Frontal cortex (tissue), 3 donors: ENCODE measurements at regions not wholly inside any gene's neighbourhood (a gene's known extent, or its start where the extent isn't known, plus 50 kb on each side); places are given as distances from the start of the nearest gene placed in this dataset.

ENCODE experiments used
- DNase-seq, 2 donors: peaks; one replicate each; pipeline ENCODE4 v3.0.0; 2012; ENCODE audit warnings: low spot score in 2 of 2
- FAIRE-seq: peaks from 2 replicates; lab custom pipeline; 2012; peaks lifted over from hg19 to GRCh38; lab: Jason Lieb, UNC
- donor health status: control.
- donor health status: control.
- donor health status: control.

DNA sequence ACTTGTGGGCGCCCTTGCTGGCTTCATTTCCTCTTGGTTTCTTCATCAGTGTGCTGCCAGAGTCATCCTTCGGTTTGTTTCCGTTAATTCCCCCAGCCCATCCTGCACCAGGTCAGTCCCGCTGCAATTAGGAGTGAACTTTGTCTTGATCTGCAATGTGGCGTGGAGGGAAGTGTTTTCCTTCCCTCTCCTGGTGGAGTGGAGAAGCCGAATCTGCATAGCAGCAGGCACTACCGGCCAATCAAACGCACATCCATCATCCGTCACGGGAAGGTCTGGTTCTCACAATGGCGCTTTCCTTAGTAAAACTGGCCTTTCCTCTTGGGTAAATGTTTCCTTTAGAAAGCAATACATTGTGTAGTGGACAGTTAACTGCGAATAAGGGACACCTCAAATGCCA, 337.5 kb downstream of the CXCL12 start:
- no peak for FAIRE-seq
- DNase-seq: no peak

DNA sequence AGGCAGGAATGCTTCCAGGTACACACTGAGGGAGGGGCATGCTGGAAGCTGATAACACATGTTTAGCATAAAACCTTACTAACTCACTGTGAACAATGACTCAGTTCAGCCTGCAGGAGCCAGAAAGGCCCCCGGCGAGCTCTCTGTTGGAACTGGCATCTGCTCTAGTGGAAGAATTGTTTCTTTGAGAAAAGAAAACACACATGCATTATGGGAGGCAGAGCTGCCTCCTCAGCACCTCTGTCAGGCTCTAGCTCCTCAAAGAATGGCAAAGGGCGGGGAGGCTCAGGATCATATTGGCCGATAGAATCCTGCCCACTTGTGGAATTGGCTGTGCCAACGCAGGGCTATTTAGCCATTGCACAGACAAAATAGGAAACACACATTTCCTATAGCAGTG, 338.3 kb downstream of the CXCL12 start:
- DNase-seq (no peak), FAIRE-seq (no peak)

DNA sequence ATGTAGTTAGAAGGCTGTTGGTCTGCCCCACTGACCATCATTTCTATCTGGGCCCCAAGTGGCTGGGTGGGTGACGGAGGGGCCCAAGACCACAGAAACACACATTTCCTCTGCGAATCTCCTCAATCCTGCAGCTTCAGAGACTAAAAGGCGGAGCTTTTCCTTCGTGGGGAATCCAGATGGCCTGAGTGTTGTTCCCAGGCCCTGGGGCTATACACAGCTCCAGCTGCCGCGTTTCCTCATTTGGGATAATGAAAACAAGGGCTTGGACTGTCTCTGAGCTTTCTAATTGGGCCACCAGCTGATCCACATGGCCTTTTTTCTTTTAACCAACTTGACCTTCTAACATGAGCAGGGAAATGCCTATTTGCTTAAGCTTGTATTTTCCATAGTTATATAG, 339.9 kb downstream of the CXCL12 start:
- DNase-seq (no peak), FAIRE-seq (no peak)

DNA sequence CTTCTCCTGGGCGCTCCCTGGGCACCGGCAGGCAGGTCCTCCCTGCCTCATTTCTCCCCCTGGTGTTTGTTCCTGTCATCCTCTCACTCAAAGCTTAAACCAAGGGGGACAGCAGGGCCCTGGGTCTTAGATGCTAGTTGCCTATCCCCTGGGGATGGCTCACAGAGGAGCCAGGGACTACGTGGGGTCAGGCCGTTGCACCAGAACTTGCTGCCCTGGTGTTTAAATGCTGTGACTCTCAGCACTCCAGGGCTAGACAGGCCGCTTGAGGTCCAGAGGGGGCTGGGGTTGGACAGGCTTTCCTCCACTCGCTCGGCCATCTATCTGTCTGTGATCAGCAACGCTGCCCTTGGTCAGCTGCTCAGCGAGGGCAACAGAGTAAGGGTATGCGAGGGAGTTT, 340.3 kb downstream of the CXCL12 start:
- no peak for DNase-seq
- no peak for FAIRE-seq

DNA sequence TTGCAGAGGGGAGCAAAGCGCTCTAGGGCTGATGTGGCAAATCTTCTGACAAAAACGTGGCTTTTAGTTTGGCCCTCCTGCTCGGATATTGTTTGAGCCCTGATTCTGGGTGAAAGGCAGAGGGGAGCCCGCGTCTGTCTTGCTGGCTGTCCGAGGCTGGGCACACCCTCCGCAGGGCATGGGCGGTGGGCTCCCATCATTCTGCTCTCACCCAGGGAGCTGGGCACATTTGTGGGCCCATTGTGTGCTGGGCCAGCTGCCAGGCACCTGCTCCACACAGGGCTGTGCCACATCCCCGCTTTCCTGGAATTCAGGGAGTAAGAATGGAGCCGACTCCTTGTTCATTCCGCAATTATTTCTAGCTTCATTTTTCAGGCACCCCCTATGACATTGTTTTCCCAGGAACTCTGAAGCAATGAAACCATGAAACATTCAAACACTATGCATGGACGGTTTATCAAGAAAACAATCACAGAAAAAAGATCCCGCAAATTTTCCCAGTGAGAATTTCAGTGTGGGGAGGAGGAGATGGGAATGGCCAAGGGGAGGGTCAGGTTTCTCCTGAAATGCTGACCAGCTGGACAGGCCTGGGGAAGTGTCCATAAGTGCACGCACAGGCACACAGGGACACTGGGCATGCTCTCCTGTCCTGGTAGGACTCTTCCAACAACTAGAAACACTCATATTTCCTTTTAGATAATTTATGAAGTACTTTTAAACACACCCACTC, 341.1 kb downstream of the CXCL12 start:
- FAIRE-seq: no peak

DNA sequence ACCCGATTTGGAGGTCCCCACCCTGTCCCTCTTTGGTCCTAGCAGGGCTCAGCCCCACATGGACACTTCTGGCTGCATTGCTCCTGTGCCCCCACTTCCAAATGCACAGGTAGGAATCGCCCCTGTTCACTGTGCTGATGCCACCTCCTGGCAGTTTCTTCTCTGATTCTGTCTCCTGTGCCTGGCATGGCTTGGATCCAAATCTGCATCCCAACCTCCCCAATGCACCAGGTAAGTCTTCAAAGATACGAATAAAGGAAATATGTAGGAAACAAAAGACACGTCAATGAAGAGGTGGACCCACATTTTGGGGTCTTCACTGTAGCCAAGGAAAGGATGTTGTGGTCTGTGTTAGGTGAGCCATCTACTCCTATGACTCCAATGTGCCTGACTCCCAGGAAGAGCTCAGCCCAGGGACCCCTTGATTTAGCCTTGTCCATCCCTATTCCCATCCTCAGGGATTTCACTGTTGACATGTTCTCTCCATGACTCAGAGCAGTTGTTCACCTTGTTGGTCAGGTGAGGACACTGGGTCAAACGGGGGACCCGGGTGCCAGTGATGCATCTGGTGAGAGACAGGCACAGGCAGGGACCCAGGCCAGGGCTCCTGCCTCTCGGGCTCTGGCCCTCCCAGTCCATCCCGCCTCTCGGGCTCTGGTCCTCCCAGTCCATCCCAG, 341.8 kb downstream of the CXCL12 start:
- DNase-seq (no peak), FAIRE-seq (no peak)

More for the DNA sequence above, 341.1 kb downstream of the CXCL12 start:
- no peak for DNase-seq

DNA sequence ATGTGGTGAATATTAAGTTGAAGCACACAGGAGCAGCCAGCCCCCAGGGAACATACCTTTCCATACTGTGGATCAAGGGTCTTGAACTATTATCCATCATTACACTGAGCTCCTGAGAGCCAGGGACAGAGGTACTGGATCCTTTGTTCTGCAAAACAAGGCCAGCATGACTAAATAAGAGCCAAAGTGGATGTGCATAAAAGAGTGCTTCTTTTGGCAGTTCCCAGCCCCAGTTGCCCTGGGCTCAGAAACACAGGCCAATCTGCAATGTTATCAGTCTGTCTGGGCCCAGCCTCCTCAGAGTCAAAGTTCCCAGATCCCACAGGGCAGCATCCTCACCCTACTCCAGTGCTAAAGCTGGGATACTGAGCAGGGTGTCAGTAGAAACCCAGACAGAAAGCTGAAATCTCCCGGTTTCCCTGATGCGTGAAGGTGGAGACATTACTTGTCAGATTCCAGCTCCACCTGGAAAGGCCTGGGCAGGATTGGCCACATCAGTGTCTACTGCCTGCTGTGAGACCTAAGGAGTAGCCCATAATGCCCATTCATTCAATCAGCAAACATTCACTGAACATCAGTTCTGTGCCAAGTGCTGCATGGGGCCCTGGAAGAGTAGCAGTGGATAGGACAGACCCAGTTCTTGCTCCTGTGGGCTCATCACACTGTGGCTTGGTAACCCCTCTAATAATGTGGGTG, 342.7 kb downstream of the CXCL12 start:
- DNase-seq: no peak
- FAIRE-seq: no peak

DNA sequence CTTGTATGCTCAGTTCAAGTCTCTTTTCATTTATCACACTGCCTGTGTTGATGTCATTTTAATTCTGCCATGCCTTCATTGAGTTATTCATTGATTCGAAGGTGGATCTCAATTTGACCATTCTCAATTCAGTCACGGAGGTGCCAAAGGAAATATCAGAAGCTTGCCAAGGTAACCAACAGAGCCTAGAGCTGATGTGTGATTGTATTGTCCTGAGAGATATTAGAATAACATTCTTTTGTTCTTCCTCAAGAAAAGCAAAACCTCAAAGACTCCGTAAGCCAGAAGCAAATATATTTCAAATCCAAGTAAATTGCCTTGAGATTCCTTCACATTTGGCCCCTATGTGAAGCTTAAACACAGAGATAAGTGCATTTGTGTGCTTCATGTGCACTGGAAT, 345.3 kb downstream of the CXCL12 start:
- FAIRE-seq: no peak

DNA sequence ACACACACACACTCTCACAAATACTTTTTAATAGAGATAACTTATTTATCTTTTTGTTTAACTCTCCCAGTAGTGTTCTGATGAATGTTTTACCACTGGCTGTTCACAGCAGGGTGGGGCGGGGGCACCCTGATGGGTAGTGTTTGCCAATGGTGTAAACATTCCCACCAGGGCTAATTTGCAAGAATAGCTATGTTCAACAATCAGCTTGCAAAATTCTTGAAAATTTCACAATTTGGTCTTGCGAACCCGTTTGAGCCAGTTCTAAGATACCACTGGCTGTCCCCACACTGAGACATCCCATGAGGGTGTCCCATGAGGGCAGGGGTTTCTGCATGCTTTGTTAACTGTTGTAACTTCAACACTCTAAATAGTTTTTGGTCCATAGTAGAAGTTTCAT, 348.5 kb downstream of the CXCL12 start:
- no peak for FAIRE-seq

More for the DNA sequence above, 345.3 kb downstream of the CXCL12 start:
- no peak for DNase-seq

DNA sequence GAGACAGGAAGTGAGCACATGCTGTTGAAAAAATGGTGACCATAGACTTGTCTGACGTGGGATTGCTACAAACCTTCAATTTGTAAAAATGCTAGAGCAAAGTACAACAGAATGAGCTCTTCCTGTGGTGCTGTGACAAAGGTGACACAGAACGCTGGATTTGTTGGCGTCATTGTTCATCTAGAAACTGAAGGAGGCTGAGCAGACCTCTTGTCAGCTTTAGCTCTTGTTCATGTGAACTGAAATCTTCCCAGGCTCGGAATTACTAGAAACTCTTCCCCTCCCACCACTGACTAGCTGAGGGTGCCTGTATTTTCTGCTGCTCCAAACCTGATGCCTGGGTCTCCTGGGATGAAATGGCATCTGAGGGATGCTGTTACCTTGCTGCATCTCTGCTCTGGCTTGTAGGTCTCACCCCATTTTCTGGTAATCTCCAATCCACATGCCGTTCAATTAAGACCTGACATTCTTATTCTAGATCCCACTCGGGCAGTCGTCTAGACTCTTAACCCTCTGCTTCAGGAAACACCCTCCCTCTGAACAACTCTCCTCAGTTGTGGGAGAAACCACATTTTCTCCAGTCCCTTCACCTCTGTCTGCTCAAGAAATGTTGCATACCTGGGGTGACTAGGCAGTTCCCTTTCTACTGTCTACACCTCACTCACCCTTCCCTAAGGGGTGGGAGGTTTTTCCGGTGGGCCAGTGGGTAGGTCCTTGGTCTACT, 349.3 kb downstream of the CXCL12 start:
- no peak for DNase-seq
- no peak for FAIRE-seq

More for the DNA sequence above, 348.5 kb downstream of the CXCL12 start:
- DNase-seq: no peak

DNA sequence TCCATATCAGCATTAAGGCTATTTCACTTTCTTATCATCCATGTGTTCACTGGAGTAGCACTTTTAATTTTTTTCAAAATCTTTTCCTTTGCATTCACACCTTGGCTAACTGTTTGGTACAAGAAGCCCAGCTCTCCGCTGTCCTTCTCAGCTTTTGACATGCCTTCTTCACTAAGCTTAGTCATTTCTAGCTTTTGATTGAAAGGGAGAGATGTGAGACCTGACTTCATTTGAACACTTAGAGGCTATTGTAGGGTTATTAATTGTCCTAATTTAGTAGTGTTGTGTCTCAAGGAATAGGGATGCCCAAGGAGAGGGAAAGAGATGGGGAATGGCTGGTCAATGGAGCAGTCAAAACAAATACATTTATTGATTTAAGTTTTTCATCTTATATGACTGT, 350.0 kb downstream of the CXCL12 start:
- FAIRE-seq (no peak), DNase-seq (no peak)

DNA sequence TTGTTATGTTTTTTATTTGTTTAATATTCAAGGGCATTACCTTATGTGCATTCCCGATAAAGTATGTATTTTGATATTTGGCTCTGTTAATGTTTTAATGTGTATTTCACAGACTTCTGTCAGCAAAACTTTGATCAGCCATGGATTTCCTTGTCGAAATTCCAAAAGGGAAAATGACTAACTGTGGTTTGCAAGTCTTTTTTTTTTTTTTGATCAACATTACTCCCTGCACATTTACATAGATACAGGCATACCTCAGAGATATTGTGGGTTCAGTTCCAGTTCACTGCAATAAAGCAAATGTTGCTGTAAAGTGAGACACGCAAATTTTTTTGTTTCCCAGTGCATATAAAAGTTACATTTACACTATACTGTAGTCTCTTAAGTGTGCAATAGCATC, 351.9 kb downstream of the CXCL12 start:
- DNase-seq (no peak), FAIRE-seq (no peak)

DNA sequence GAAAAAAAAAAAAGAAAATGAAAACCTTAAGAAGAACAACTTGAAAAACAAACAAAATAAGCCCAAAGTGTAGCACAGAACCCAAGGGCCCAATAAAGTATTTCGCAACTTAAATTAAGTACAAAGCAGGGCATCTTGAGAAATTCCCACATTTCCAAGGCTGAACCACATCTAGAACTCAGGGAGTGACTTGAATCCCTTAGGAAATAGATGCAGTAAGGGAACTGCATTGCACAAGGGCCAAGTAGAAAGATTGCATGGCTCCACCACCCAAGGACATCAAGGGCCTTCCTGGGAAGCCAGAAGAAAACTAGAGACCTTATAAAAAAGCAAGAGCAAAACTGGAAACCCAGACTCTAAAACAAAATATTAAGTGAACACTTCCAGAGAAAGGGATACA, 352.7 kb downstream of the CXCL12 start:
- FAIRE-seq (no peak), DNase-seq (no peak)

DNA sequence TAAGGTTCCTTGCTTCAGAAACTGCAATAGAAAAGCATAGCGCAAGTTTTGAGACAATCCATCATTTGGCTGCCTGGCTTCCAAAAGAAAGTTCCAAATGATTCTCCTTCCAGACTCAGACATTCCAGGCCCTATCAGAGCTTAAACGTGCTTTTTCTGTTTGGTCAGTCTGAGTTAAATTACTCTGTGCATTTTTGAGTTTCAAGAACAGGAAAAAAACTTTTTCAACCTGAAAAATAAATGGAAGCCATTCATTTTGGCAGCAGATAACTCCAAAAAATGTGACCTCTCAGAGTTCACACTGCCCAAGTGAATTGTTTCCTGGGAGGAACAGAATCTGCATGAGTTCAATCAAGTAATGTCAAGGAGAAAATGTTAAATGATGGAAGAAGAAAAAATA, 354.2 kb downstream of the CXCL12 start:
- no peak for FAIRE-seq
- no peak for DNase-seq

DNA sequence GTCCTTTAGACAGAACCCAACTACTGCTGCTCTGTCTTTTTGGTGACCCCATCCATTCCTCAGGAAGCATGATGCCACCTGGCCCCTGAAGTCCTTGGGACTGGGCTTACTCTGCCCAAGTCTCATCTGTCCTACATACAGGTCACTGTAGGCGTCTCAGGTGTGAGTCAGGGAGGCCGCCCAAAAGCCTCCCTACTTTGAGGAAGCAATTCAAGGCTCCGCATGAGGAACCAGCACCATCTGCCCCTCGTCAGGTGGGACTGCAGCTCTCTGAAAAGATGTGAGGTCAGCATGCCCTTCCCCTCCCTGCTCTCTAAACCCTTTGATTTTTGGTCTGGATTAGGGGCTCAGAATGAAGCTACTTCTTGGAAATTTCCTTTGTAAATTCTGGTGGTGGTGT, 354.8 kb downstream of the CXCL12 start:
- DNase-seq (no peak), FAIRE-seq (no peak)

DNA sequence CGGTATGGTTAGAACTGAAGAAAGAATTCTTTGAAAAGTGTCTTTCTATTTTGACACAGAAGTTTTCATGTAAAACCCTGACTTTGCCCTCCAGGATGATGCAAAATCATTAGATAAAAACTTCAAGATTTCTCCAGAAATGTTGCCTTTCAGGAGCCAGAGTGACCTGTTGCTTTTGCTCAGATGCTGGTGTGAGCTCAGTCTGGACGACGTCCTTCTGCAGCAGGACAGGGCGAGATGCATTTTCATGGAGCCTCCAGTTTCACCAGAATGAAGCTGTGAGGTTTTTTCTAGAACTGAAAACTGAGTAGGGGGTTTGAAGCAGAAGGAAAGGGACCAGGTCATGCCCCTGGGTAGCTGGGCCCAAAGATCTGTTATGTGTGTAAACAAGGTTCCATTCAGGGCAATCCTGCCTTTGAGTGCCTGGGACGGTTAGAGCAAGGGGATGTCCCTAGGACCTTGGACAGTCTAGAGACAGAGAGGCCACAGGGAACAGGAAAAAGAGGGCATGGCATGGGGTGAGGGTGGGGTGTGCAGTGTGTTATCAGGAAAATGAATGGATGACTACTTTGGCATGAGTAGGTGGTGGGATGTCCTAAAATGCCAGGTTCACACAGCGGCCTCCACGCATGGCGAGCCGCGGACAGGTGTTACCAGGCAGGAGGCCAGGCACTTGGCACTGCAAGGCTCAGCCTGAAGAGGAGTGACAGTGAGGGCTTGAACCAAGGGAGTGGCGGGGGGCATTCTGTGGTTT, 356.3 kb downstream of the CXCL12 start:
- no peak for FAIRE-seq

DNA sequence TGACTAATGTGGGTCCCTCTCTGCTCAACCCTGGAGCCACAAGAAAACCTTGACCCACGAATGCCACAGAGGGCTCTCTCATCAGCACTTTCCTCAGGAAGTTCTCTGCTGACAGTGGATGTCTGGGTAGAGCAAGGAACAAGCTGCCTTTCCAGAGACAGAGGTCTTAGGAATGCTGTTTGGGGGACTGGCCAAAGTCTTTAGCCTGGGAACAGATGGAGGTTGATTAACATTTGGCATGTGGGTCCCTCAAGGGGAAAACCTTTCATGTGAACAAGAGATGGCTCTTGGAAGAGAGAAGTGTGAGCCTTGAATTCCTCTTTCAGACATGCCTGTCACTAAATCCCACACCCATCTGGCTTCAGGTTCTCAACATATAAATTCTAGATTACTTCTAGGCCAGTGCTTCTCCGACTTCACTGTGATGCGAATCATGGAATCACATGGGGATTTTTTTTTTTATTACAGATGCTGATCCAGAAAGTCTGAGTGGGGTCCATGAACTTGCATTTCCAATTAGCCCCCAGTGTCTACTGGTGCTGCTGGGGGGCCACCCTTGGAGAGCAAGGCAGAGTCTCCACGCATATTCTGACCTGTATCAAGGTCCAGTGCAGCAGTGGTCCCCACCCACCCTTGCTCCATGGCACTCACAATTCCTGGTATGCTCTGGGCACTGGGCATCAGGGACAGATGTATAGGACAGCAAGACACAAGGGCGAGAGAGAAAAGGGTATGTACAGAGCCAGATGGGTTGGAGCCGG, 360.4 kb downstream of the CXCL12 start:
- no peak for DNase-seq
- no peak for FAIRE-seq

More for the DNA sequence above, 356.3 kb downstream of the CXCL12 start:
- DNase-seq: no peak

DNA sequence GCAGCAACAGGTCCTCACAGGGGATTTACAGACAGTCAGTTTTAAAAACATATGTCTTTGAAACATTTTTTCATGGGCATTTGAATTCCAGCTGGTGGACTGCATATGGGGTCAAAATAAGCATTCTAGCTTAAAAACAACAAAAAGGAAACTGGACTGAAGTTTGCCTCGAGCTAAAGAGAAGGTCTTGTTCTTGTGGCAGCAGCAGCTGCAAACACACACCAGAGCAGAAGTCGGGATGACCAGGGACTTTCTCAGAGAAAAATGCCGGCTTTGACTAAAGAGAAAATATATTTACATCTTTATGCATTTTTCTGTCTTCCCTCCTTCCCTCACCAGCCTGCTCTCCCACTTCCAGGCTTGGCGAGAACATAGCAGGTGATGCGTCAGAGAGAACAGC, 361.4 kb downstream of the CXCL12 start:
- DNase-seq (no peak), FAIRE-seq (no peak)

DNA sequence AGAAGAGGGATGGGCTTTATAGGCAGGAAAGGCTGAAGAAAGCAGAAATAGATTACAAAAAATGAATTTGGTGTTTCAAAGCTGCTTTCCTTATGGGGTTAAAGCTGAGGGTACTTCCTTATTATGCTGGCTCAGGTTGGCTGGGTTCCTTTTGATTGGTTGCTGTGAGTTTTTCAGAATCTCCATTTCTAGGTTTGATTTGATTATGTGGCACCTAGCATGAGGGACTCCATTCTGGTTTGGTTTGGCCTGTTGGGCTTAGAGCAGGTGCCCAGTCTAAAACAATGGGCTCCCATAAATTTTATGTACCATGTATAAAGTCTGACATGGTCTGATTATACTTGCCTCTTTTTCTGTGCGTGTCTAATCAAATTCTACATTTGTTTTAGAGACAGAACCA, 362.7 kb downstream of the CXCL12 start:
- no peak for DNase-seq
- FAIRE-seq: no peak
